ENCODE measurements at regions not wholly inside any gene's neighbourhood (a gene's known extent, or its start where the extent isn't known, plus 50 kb on each side); places are given as distances from the start of the nearest gene placed in this dataset.
"Not testable (repeated sequence)": the region's sequence is repeated elsewhere in the genome, so short reads cannot be mapped to it uniquely, and the experiment has no call there.

- ChIA-PET CTCF (no interaction called here), POLR2A (no interaction called here)
- TF ChIP-seq, protein P1, sequence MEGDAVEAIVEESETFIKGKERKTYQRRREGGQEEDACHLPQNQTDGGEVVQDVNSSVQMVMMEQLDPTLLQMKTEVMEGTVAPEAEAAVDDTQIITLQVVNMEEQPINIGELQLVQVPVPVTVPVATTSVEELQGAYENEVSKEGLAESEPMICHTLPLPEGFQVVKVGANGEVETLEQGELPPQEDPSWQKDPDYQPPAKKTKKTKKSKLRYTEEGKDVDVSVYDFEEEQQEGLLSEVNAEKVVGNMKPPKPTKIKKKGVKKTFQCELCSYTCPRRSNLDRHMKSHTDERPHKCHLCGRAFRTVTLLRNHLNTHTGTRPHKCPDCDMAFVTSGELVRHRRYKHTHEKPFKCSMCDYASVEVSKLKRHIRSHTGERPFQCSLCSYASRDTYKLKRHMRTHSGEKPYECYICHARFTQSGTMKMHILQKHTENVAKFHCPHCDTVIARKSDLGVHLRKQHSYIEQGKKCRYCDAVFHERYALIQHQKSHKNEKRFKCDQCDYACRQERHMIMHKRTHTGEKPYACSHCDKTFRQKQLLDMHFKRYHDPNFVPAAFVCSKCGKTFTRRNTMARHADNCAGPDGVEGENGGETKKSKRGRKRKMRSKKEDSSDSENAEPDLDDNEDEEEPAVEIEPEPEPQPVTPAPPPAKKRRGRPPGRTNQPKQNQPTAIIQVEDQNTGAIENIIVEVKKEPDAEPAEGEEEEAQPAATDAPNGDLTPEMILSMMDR (IDR thresholded peaks at IDR 0.05; ENCODE audit: control extremely low read depth, extremely low read depth, low read depth, missing control alignments), result no peak
- DNase-seq (ENCODE audit: extremely low spot score), result no peak
These were observed 75.6 kb upstream of the SLC22A23 start for GRCh38 chr6:3532296-3532916.

GRCh38 chr6:3531481-3531880 is 74.6 kb upstream of the SLC22A23 start:
- TF ChIP-seq, protein P1 (IDR thresholded peaks at IDR 0.05; ENCODE audit: control extremely low read depth, extremely low read depth, low read depth, missing control alignments), result no peak
- CTCF ChIA-PET, result no interaction called here
- POLR2A ChIA-PET, result no interaction called here

DNA sequence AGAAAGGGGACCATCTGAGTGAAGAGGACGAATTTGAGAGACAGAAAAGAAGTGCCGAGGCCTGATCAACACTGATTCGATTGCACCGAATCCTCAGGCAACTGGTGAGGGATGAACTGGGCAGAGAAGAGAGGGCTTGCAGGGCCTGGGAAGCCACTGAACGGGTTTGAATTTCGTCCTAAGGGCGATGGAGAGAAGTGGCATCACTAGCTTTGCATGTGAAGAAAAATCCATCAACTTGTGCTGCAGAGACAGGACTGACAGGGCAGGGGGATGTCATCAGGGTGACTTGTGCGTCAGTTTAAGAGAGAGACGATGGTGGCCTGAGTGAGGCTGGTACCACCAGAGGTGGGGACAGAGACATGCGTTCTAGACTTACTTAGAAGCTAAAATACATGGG is 73.7 kb upstream of the SLC22A23 start:
- ChIA-PET CTCF (interaction anchor here (1.1 to 2.0 kb wide), 2 partner anchors 12 to 36 kb away, joined by 3 to 4 read pairs; no protein-coding TSS in a partner anchor), POLR2A (no interaction called here)
- TF ChIP-seq, protein P1 (IDR thresholded peaks at IDR 0.05; ENCODE audit: control extremely low read depth, extremely low read depth, low read depth, missing control alignments), result no peak
- no peak for DNase-seq (ENCODE audit: extremely low spot score)

More at GRCh38 chr6:3531481-3531880, 74.6 kb upstream of the SLC22A23 start:
- DNase-seq (ENCODE audit: extremely low spot score), result no peak

DNA sequence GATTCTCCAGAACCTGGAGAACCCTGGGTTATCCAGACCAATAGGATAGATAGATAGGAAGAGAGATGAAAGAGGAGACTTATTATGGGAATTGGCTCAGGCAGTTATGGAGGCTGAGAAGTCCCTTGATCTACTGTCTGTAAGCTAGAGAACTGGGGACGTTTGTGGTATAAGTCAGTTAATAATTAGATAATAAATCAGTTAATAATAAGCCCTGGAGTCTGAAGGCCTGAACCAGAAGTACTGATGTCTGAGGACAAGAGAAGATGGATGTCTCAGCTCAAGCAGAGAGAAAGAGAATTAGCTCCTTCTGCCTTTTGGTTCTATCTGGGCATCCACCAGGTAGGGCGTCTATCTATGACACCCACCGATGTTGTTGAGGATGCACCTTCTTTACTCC is 72.9 kb upstream of the SLC22A23 start:
- DNase-seq (ENCODE audit: extremely low spot score), result no peak
- POLR2A ChIA-PET, result no interaction called here
- TF ChIP-seq, protein P1 (IDR thresholded peaks at IDR 0.05; ENCODE audit: control extremely low read depth, extremely low read depth, low read depth, missing control alignments), result no peak
- CTCF ChIA-PET, result interaction anchor here (0.8 to 2.0 kb wide), 3 partner anchors 9 to 35 kb away, joined by 3 to 4 read pairs (median 3); no protein-coding TSS in a partner anchor

DNA sequence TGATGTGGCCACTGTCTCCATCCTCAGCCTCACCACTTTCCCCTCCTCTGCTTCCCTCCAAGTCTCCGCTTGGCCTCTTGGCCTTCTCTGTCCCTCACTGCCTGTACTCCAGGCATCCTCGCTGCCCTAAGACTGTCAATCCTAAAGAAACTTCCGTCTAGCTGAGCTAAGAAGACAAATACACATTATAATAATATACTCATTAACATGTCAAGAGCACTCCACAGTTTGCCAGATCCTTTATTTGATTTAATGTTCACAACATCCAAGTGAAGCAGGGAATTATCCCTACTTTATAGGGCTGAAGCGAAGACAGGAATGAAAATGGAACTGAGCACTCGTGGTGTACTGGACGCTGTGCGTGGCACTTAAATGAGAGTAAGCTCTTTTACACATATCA is 72.4 kb upstream of the SLC22A23 start:
- TF ChIP-seq, protein P1 (IDR thresholded peaks at IDR 0.05; ENCODE audit: control extremely low read depth, extremely low read depth, low read depth, missing control alignments), result no peak
- ChIA-PET CTCF (interaction anchor here (0.8 to 2.0 kb wide), 2 partner anchors 9 to 10 kb away, joined by 3 to 4 read pairs; no protein-coding TSS in a partner anchor), POLR2A (no interaction called here)
- DNase-seq (ENCODE audit: extremely low spot score), result no peak

DNA sequence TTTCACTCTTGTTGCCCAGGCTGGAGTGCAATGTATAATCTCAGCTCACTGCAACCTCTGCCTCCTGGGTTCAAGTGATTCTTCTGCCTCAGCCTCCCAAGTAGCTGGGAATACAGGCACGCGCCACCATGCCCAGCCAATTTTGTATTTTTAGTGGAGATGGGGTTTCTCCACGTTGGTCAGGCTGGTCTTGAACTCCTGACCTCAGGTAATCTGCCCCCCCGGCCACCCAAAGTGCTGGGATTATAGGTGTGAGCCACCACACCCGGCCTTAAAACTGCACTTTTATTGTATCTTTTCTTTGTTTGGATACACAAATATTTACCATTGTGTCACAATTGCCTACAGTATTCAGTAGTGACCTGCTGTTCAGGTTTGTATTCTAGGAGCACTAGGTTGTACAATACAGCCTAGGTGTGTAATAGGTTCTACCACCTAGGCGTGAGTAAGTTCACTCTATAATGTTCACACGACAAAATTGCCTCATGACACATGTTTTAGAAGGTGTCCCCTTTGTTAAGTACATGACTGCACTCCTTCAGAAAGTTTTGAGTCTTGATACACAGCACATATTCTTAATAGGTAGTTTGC is 71.3 kb upstream of the SLC22A23 start:
- CTCF ChIA-PET; POLR2A ChIA-PET; DNase-seq (ENCODE audit: extremely low spot score): not testable (repeated sequence)

GRCh38 chr6:3527651-3527977 is 70.8 kb upstream of the SLC22A23 start:
- TF ChIP-seq, protein P1 (IDR thresholded peaks at IDR 0.05; ENCODE audit: control extremely low read depth, extremely low read depth, low read depth, missing control alignments), result no peak
- ChIA-PET POLR2A (no interaction called here), CTCF (no interaction called here)
- DNase-seq (ENCODE audit: extremely low spot score), result no peak
